SK-N-MC (cell line): ENCODE measurements at regions not wholly inside any gene's neighbourhood (a gene's known extent, or its start where the extent isn't known, plus 50 kb on each side); places are given as distances from the start of the nearest gene placed in this dataset.

Experiments
- EZH2 ChIP-seq: fragments of 200-600 bp; sonication (generic); IDR thresholded peaks from one replicate; pipeline ENCODE4 v1.6.1; 2017; ENCODE audit warnings: antibody characterized with exemption
- POLR2AphosphoS5 ChIP-seq: IDR thresholded peaks from 2 replicates; pipeline ENCODE4 v1.6.1; 2012; ENCODE audit warnings: mild to moderate bottlenecking, low read depth, low read length, borderline replicate concordance

DNA sequence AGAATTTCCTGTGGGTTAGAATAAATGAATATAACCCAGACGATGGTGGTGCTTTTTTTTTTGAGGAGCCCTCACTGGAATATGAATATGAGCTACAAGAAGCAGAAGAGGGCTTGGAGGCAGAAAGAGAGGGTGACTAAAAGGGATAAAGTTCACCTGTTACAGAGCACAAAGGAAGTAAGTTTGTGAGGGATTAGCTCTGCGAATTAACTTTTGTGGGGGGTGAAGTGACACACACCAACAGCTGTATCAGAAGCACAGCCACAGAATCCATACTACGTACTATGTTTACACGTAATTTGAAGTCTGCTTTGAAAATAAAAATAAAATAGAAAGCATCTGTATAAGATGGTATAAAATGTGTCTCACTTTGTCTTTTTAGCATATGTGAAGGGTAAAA, 963.6 kb upstream of the DIAPH2 start:
- TF ChIP-seq EZH2 (no peak), POLR2AphosphoS5 (no peak)
